Activated CD8-positive, alpha-beta memory T cell treated with anti-CD3 and anti-CD28 coated beads, Interleukin-2, amount 50 U/mL, for 1 hour (primary cell): ENCODE measurements at regions not wholly inside any gene's neighbourhood (a gene's known extent, or its start where the extent isn't known, plus 50 kb on each side); places are given as distances from the start of the nearest gene placed in this dataset.
"Not testable (repeated sequence)": the region's sequence is repeated elsewhere in the genome, so short reads cannot be mapped to it uniquely, and the experiment has no call there.

Experiments used
- DNase-seq: peaks from one replicate; pipeline ENCODE4 v3.0.0-alpha.2; 2020; ENCODE audit errors: extremely low read depth

- not testable (repeated sequence) for DNase-seq
Observed at GRCh38 chr2:87075054-87075790, 53.6 kb upstream of the PLGLB1 start.

- DNase-seq = not testable (repeated sequence)
Observed at GRCh38 chr2:87075791-87076252, 54.2 kb upstream of the PLGLB1 start.

DNA sequence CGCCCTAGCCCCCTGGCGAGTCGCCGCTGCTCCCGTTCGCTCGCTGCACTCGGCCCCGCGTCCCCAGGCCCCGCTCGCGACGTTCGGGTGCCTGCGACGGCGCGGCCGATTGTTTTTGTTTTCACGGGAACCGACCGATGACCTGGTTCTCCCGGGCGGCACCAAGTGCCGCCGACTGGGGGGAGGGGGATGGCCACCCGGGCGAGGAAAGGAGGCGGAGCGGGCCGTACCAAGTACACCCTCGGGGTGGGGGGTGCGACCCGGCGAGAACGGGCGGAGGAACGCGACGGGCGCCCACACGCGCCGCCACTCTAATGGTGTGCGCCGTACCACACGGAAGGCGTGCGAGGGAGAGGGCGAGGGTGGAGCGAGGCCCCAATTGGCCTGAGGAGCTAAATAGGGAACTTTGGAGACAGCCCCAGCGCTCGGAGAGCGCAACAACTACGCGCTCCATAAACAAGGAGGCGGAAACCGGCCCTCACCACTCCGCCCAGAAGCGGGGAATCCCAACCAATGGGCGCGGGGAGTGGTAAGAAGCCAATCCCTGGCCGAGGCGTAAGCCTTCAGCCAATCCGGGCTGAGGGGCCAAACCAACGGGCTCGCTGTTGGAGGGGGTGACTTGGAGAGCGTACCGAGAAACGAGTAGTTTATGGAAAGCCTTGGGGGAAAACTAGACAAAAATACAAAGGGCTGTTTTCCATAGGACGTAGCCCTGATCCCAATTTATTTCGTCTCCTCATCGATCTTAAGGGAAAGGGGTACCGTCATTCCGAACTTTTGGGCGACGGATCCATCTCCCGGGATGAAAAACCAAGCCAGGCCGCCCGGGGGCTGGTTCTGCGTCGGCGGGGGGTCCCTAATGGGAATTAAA lies 54.8 kb upstream of the PLGLB1 start:
- DNase-seq = peak; percentile 69

GRCh38 chr2:87077124-87077446 lies 55.4 kb upstream of the PLGLB1 start:
- not testable (repeated sequence) for DNase-seq

GRCh38 chr2:87081727-87082126 lies 60.1 kb upstream of the PLGLB1 start:
- not testable (repeated sequence) for DNase-seq

GRCh38 chr2:87088079-87088478 lies 66.4 kb upstream of the PLGLB1 start:
- not testable (repeated sequence) for DNase-seq

GRCh38 chr2:87089401-87089800 lies 67.8 kb upstream of the PLGLB1 start:
- not testable (repeated sequence) for DNase-seq

DNA sequence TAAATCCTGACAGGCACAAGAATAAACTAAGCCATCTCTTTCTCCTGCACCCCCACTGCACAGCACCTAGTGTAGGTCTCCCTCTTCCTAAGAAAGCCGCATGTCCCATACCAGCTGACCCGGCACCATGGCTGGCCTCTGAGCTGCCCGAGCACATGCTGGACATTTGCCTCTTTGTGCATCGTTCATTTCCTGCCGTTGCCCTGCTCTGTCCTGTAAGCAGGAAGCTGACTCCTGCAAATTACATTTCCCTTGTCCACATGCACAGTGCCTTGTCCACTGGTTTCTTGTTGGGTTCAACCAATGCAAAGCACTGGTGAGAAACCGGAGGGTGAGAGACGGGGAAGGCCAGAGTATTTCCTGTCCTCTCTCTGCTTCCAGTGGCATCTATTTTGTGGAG lies 71.6 kb upstream of the PLGLB1 start:
- DNase-seq = not testable (repeated sequence)

GRCh38 chr2:87093937-87094529 lies 72.4 kb upstream of the PLGLB1 start:
- not testable (repeated sequence) for DNase-seq

DNA sequence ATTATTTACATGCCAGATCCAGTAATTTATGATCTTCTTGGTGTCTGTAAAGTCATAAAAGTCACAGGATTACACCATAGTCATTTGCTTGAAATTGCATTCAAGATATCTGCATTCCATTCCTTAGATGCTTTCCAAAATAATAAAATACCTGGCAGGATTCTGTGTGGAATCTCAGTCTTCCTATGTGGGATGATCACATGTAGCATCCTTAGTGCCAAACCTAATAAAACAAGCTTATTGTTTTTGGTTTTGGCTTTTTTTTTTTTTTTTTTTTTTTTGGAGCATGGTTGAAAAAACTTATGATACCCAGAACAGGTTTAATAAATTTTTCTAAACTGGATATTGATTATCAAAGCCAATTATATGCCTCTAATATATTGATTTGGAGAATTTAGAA lies 74.2 kb upstream of the PLGLB1 start:
- not testable (repeated sequence) for DNase-seq

DNA sequence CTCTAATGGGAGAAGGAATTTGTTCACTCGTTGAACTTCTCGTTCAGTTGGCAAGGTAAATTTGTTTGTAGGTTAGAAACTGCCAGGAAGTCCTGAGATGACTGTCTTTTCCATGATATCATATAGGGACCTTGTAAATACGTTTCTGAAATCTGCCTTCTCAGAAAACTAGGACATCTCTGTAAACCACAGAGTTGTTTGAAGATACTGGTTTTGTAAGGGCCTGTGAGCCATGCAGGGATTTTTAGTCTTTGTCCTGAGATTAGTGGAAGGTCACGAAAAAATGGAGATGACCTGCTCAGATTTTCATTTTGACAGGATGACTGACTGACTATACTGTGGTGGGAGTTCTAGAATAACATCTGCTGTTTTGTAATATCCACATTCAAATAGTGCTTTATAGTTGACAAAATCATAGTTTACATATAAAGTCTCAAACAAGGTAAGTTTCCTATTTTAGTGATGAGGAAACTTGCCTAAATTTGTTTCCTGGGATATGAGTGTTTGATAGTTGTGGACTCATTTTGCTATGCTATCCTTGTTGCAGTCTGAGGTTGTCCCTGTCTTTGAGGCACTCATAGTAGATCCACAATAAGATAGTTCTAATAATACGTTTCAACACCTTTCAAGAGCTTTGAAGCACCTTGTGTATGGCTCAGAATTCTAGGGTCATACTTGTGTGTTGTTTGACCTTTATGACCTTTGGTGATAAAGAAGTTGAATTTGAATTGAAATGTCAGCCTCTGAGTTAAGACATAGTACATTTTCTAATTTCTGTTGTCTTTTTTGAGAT lies 107.3 kb upstream of the PLGLB1 start:
- not testable (repeated sequence) for DNase-seq

DNA sequence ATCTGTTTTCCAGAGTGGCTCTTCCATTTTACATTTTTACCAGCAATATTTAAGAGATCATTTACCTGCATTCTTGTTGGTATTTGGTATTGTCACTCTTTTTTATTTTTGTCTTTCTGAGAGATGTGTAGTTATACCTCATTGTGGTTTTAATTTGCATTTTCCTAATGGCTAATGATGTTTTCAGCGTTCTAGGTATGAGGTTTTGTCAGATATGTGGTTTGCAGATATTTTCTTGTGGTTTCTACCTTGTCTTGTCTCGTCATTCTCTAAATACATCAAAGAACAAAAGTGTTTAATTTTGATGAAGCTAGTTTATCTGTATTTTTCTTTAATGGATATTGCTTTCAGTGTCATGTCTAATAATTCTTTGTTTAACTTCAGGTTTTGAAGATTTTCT lies 110.9 kb upstream of the PLGLB1 start:
- DNase-seq = not testable (repeated sequence)

DNA sequence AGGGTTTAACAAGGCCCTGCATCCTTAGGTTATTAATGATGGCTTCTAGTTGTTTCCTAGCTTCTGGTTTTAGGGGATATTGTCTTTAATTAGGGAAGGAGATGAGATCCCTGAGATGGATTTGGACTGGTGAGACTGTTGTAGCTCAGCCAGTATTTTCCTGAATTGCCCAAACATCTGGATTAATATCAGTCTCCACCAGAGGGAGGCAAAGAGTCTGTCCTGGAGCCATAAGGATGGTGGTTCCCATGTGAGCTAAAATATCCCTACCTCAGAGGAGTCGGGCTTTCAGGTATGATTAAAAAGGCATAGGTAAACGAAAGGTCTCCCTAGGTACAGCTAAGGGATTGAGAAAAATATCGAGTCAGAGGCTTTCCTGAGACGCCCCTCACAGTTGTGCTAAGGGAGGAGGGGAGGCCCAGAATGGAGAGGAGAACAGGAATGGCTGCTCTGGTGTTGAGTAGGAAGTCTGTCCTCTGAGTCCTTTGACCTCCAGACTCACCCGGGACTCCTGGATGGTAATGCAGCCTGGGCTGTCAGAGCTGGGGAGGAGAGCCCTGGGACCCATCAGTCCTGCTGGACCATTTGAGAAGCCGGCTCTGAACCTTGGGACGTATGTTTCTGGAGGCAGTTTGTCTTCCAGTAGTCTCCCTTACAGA lies 130.3 kb upstream of the PLGLB1 start:
- DNase-seq = not testable (repeated sequence)

DNA sequence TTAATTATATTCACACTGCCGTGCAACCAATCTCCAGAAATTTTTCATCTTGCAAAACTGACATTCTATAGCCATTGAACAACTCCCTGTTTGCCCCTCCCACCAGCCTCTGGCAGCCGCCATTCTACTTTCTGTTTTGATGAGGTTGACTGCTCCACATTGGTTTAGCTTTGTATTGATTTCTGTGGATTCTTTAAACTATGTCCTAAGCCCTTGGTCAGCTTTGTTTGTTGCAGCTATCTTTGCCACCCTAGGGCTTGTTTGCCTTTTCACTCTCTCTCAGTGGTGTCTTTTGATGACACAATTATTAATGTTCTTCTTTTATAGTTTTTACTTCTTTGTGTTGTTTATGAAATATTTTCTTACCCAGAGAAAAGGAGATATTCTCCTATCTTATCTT lies 152.8 kb upstream of the PLGLB1 start:
- not testable (repeated sequence) for DNase-seq

GRCh38 chr2:87183373-87183772 lies 161.7 kb upstream of the PLGLB1 start:
- not testable (repeated sequence) for DNase-seq

DNA sequence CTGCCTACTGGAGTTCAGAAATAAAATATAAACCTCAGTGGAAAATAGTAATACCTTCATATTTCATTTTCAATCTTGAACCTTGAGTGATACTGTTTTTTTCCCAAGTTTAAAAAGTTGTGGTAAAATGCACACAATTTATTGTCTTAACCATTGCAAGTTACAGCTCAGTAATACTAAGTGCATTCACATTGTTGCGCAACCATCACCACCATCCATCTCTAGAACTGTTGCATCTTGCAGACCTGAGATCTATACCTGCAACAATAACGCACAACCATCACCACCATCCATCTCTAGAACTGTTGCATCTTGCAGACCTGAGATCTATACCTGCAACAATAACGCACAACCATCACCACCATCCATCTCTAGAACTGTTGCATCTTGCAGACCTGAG lies 162.6 kb upstream of the PLGLB1 start:
- DNase-seq = not testable (repeated sequence)

DNA sequence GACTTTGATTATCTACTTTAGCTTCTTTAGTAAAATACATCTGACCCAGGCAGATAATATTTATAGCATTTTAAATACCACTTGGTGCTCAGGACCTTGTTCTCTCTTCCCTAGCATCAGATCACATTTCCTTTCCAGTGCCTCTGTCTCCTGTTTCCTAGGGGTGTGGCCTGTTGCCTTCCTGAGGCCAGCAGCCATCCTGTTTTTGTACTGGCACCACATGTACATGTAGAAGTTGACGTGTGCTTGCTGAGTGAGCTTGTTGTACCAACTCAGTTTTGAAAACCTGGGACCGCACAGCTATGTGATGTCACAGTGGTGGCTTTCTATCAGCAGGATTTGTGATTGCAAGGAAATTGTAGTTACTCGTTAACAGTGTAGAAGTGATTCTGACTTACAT lies 167.6 kb upstream of the PLGLB1 start:
- not testable (repeated sequence) for DNase-seq

DNA sequence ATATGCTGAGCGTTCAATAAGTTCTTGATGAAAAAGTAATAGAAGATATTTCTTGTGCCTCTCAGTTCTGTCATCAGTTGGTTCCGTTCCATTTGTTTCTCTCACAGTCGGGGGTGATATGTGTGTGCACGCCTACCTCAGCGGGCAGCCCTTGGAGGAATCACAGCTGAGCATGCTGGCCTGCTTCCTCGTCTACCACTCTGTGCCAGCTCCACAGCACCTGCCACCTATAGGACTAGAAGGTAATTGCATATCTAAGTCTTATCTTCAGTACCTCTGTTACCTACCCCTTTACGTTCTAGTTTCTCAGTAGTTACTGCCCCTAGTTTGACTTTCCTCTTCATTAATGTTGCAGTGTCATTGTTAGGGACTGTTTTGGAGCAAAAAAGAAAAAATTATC lies 171.7 kb upstream of the PLGLB1 start:
- not testable (repeated sequence) for DNase-seq

GRCh38 chr2:87194254-87194999 lies 172.8 kb upstream of the PLGLB1 start:
- not testable (repeated sequence) for DNase-seq

GRCh38 chr2:87196720-87197388 lies 175.2 kb upstream of the PLGLB1 start:
- not testable (repeated sequence) for DNase-seq
